Middle frontal gyrus (tissue), 1 donor: ENCODE measurements at regions not wholly inside any gene's neighbourhood (a gene's known extent, or its start where the extent isn't known, plus 50 kb on each side); places are given as distances from the start of the nearest gene placed in this dataset.
"Not testable (repeated sequence)": the region's sequence is repeated elsewhere in the genome, so short reads cannot be mapped to it uniquely, and the experiment has no call there.

Source experiments
- DNase-seq: peaks from one replicate; pipeline ENCODE4 v3.0.0-alpha.2; 2015; ENCODE audit warnings: low spot score; ENCODE audit errors: extremely low spot score

GRCh38 chr4:180333162-180333561 is 1910.0 kb upstream of the TENM3 start:
- no peak for DNase-seq

GRCh38 chr4:180335566-180335965 is 1907.6 kb upstream of the TENM3 start:
- DNase-seq, result no peak

GRCh38 chr4:180336494-180337090 is 1906.6 kb upstream of the TENM3 start:
- DNase-seq, result no peak

GRCh38 chr4:180341926-180342325 is 1901.3 kb upstream of the TENM3 start:
- DNase-seq, result no peak

- no peak for DNase-seq
Observed at GRCh38 chr4:180350901-180351300, 1892.3 kb upstream of the TENM3 start.

- no peak for DNase-seq
Observed at GRCh38 chr4:180356766-180357165, 1886.4 kb upstream of the TENM3 start.

- DNase-seq, result not testable (repeated sequence)
Observed at GRCh38 chr4:180360113-180360512, 1883.1 kb upstream of the TENM3 start.

GRCh38 chr4:180363815-180364214 is 1879.4 kb upstream of the TENM3 start:
- DNase-seq, result no peak

GRCh38 chr4:180372691-180373090 is 1870.5 kb upstream of the TENM3 start:
- DNase-seq, result no peak

- no peak for DNase-seq
Observed at GRCh38 chr4:180377741-180378140, 1865.5 kb upstream of the TENM3 start.

- no peak for DNase-seq
Observed at GRCh38 chr4:180380733-180381132, 1862.5 kb upstream of the TENM3 start.

GRCh38 chr4:180391613-180392012 is 1851.6 kb upstream of the TENM3 start:
- DNase-seq, result no peak

- DNase-seq, result no peak
Observed at GRCh38 chr4:180394312-180394711, 1848.9 kb upstream of the TENM3 start.

GRCh38 chr4:180394730-180395129 is 1848.5 kb upstream of the TENM3 start:
- no peak for DNase-seq

GRCh38 chr4:180398564-180398963 is 1844.6 kb upstream of the TENM3 start:
- DNase-seq, result no peak

- DNase-seq, result no peak
Observed at GRCh38 chr4:180407275-180407885, 1835.8 kb upstream of the TENM3 start.

GRCh38 chr4:180418819-180419531 is 1824.2 kb upstream of the TENM3 start:
- no peak for DNase-seq

GRCh38 chr4:180422989-180423711 is 1820.1 kb upstream of the TENM3 start:
- DNase-seq, result no peak

- DNase-seq, result no peak
Observed at GRCh38 chr4:180423712-180424057, 1819.5 kb upstream of the TENM3 start.

GRCh38 chr4:180426938-180427337 is 1816.3 kb upstream of the TENM3 start:
- DNase-seq, result no peak

GRCh38 chr4:180430283-180430682 is 1812.9 kb upstream of the TENM3 start:
- DNase-seq, result no peak
